T47D (cell line): ENCODE measurements at regions not wholly inside any gene's neighbourhood (a gene's known extent, or its start where the extent isn't known, plus 50 kb on each side); places are given as distances from the start of the nearest gene placed in this dataset.
"Not testable (repeated sequence)": the region's sequence is repeated elsewhere in the genome, so short reads cannot be mapped to it uniquely, and the experiment has no call there.

ENCODE experiments used
- DNase-seq, 2 experiments: peaks; one replicate each; pipeline versions ENCODE4 v3.0.0 to v3.0.0-alpha.2; 2011 to 2012; ENCODE audit warnings: low read depth in 1 of 2, low spot score in 1 of 2
- JUND ChIP-seq: IDR thresholded peaks from 2 replicates; pipeline ENCODE4 v1.6.1; 2012; ENCODE audit warnings: low read depth
- in situ Hi-C: cut with HindIII; loops from 2 replicates; pipeline ENCODE4 v1.10.0; 2016; ENCODE audit warnings: low sequenced_read_pairs, low pct_unique_long_range_greater_than_20kb

DNA sequence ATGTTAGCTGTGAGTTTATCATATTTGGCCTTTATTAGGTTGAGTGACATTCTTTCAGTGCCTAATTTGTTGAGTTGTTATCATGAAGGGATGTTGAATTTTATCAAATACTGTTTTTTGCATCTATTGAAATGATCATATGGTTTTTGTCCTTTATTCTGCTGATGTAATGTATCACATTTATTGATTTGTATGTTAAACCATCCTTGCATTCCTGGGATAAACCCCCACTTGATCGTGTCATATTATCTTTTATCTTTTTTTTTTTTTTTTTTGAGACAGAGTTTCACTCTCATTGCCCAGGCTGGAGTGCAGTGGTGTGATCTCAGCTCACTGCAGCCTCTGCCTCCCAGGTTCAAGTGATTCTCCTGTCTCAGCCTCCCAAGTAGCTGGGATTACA, 51.9 kb upstream of the MFGE8 start:
- DNase-seq, in situ Hi-C loops: not testable (repeated sequence)

- no peak for TF ChIP-seq JUND
- DNase-seq = no peak
- in situ Hi-C loops = no loop called here
These were observed 57.1 kb upstream of the MFGE8 start for GRCh38 chr15:88970232-88970631.

- DNase-seq = no peak
- TF ChIP-seq JUND = no peak
- in situ Hi-C loops = no loop called here
These were observed 61.2 kb upstream of the MFGE8 start for GRCh38 chr15:88974392-88974791.

DNA sequence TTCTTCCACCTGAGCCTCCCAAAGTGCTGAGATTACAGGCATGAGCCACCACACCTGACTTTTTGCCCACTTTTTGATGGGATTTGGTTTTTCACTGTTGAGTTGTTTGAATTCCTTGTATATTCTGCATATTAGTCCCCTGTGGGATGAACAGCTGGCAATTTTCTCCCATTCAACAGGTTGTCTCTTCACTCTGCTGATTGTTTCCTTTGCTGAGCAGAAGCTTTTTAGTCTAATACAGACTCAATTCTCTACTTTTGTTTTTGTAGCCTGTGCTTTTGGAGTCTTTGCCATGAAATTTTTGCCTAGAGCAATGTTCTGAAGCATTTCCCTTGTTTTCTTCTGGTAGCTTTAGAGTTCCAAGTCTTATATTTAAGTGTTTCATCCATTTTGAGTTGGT, 62.7 kb upstream of the MFGE8 start:
- DNase-seq = no peak
- no peak for TF ChIP-seq JUND
- in situ Hi-C loops = no loop called here

DNA sequence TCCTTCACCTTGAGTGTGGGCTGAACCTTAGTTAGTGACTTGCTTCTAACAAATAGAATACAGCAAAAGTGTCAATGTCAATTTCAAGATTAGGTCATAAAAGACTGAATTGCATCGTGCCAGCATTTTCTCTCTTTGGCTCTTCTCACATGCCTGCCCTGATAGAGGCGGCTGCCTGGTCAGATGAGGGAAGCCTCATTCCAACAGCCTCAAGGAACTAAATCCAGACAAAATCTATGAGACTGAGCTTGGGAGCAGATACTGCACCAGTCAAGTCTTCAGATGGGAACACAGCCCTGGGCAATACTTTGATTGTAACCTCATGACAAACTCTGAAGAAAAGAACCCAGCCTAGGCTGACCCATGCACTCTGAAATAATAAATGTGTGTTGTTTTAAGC, 63.5 kb upstream of the MFGE8 start:
- TF ChIP-seq JUND = no peak
- no peak for DNase-seq
- in situ Hi-C loops = no loop called here

DNA sequence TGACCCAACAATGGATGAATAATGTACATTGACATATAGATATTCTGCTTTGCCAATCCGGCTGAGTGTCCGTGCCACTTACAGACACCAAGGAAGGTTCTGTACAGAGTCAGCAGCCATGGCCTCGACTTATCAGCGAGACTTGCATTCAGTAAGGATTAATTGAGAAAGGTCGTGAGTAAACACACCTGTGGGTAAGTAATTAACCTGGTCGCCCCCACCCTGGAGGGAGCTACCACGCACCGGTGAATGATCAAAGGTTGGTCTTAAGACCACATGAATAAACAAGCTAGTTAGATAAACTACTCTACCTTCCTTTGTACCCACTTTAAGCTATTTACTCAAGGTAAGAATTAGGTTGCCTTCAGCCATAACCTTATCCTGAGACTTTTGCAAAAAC, 66.5 kb upstream of the MFGE8 start:
- in situ Hi-C loops = no loop called here
- no peak for DNase-seq
- no peak for TF ChIP-seq JUND

GRCh38 chr15:88980498-88980897, 67.3 kb upstream of the MFGE8 start:
- no peak for DNase-seq
- in situ Hi-C loops = no loop called here
- no peak for TF ChIP-seq JUND

DNA sequence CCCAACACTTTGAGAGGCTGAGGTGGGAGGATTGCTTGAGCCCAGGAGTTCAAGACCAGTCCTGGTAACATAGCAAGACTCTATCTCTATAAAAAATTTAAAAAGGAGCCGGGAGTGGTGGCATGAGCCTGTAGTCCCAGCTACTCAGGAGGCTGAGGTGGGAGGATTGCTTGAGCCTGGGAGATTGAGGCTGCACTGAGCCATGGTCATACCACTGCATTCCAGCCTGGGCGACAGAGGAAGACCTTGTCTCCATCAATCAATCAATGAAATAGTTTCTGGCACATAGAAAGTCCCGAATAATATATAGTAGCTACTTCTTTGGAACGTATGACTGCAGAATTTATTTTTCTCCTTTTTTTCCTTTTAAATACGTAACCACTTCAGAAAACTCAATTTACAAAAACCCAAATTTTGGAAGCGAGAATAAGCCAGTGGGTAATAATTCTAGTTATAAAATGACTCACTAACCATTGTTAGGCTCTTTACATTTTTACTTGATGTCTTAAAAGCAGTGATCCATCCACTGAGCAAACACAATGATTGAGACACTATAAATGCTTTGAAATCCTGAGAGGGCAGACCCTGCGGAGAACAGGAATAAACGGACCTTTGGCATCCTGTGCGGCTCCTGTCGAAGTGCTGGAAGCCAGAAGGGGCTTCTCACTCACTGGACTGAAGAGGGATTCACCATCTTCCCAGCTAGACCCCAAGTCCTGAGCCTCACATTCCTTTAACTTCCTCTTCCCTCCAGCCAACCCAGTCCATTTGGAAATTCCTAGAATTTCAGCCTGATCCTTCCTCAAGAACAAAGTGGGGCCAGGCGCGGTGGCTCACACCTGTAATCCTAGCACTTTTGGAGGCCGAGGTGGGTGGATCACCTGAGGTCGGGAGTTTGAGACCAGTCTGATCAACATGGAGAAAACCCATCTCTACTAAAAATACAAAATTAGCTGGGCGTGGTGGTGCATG, 68.4 kb upstream of the MFGE8 start:
- no peak for DNase-seq
- in situ Hi-C loops = no loop called here
- no peak for TF ChIP-seq JUND

GRCh38 chr15:88982304-88982945, 69.2 kb upstream of the MFGE8 start:
- TF ChIP-seq JUND = no peak
- no peak for DNase-seq
- in situ Hi-C loops = no loop called here

DNA sequence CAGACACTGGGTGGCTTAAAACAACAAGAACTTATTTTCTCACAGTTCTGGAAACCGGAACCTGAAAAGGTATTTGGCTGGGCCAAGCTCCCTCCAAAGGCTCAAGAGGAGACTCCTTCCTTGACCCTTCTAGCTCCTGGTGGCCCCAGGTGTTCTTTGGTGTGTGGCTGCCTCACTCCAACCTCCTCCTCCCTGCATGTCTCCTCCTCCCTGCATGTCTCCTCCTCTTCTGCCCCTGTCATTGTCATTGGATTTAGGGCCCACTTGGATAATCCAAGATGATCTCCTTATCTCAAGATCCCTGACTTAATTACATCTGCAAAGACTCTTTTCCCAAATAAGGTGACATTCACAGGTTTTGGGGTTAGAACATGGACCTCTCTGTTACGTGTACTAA, 69.8 kb upstream of the MFGE8 start:
- TF ChIP-seq JUND = no peak
- no peak for DNase-seq
- in situ Hi-C loops = no loop called here

DNA sequence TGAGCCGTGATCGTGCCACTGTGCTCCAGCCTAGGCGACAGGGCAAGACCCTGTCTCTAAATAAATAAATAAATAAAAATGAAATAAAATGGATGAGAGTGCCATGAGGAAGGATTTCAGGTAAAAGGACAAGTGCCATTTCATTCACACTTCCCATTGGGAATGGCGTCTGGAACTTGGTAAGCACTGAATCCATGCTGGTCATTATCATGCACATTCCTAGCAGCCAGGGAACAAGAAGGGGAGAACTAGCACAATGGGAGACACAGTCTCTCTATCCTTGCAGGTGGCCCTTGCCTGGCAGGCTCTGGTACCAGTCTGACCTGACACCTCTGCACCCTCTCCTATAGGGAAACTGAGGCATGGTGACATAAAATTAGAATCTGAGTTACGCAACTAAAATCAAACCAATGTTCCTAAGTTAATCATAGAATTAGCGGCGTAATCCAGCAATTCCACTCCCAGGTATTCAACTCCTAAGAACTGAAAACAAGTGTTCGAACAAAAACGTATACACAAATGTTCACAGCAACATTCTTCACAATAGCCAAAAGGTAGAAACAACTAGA, 70.8 kb upstream of the MFGE8 start:
- no peak for DNase-seq
- in situ Hi-C loops = no loop called here
- no peak for TF ChIP-seq JUND

- no peak for DNase-seq
- no peak for TF ChIP-seq JUND
These were observed 72.6 kb upstream of the MFGE8 start for GRCh38 chr15:88985547-88986393.

More at GRCh38 chr15:88985547-88986393, 72.6 kb upstream of the MFGE8 start:
- in situ Hi-C loops = no loop called here
